Activated CD8-positive, alpha-beta memory T cell treated with anti-CD3 and anti-CD28 coated beads for 48 hours (primary cell): ENCODE measurements at regions not wholly inside any gene's neighbourhood (a gene's known extent, or its start where the extent isn't known, plus 50 kb on each side); places are given as distances from the start of the nearest gene placed in this dataset.

Experiments
- DNase-seq, 3 experiments: peaks; one replicate each; pipeline ENCODE4 v3.0.0-alpha.2; 2020; ENCODE audit warnings: low read depth in 2 of 3, low spot score in 2 of 3

GRCh38 chr13:60282708-60283107, 114.3 kb upstream of the TDRD3 start:
- DNase-seq: no peak

- no peak for DNase-seq
Measured at GRCh38 chr13:60286707-60287106, 110.3 kb upstream of the TDRD3 start.

- DNase-seq: no peak
Measured at GRCh38 chr13:60288569-60288968, 108.5 kb upstream of the TDRD3 start.

- DNase-seq: no peak
Measured at GRCh38 chr13:60303166-60303565, 93.9 kb upstream of the TDRD3 start.

GRCh38 chr13:60311527-60311926, 85.5 kb upstream of the TDRD3 start:
- DNase-seq: no peak

- no peak for DNase-seq
Measured at GRCh38 chr13:60312851-60313505, 84.0 kb upstream of the TDRD3 start.

- no peak for DNase-seq
Measured at GRCh38 chr13:60318186-60318585, 78.8 kb upstream of the TDRD3 start.

GRCh38 chr13:60324131-60324530, 72.9 kb upstream of the TDRD3 start:
- DNase-seq: no peak

- no peak for DNase-seq
Measured at GRCh38 chr13:60326273-60326672, 70.7 kb upstream of the TDRD3 start.

- no peak for DNase-seq
Measured at GRCh38 chr13:60327511-60327910, 69.5 kb upstream of the TDRD3 start.

GRCh38 chr13:60328073-60328472, 68.9 kb upstream of the TDRD3 start:
- DNase-seq: no peak

GRCh38 chr13:60329221-60329923, 67.6 kb upstream of the TDRD3 start:
- no peak for DNase-seq

GRCh38 chr13:60331249-60332012, 65.6 kb upstream of the TDRD3 start:
- DNase-seq: no peak

- DNase-seq: no peak
Measured at GRCh38 chr13:60332682-60333081, 64.3 kb upstream of the TDRD3 start.

GRCh38 chr13:60334310-60334709, 62.7 kb upstream of the TDRD3 start:
- no peak for DNase-seq

- no peak for DNase-seq
Measured at GRCh38 chr13:60335531-60335930, 61.5 kb upstream of the TDRD3 start.

- no peak for DNase-seq
Measured at GRCh38 chr13:60338754-60339153, 58.3 kb upstream of the TDRD3 start.

GRCh38 chr13:60343978-60344377, 53.0 kb upstream of the TDRD3 start:
- no peak for DNase-seq

- no peak for DNase-seq
Measured at GRCh38 chr13:60347174-60347573, 49.8 kb upstream of the TDRD3 start.
